H1 (cell line): ENCODE measurements at regions not wholly inside any gene's neighbourhood (a gene's known extent, or its start where the extent isn't known, plus 50 kb on each side); places are given as distances from the start of the nearest gene placed in this dataset.

Experiments
- CTCF ChIA-PET: fragments of 300-600 bp; sonication (Branson Sonifier 250); formaldehyde crosslinking; loops from one replicate; lab custom pipeline; 2021; ENCODE audit not compliant: partially characterized antibody; lab: Charles Lee
- POLR2A ChIA-PET: fragments of 300-600 bp; sonication (Branson Sonifier 250); formaldehyde crosslinking; loops from one replicate; lab custom pipeline; 2021; ENCODE audit warnings: inconsistent platforms; ENCODE audit not compliant: partially characterized antibody; lab: Charles Lee
- DNase-seq, 2 experiments: peaks; one replicate each; pipeline versions ENCODE4 v3.0.0 to v3.0.0-alpha.2; 2010 to 2022; ENCODE audit warnings: low spot score in 2 of 2, low read depth in 1 of 2, mixed read lengths in 1 of 2
- FAIRE-seq: peaks from 2 replicates; lab custom pipeline; 2011; peaks lifted over from hg19 to GRCh38; lab: Jason Lieb, UNC
- H2AFZ ChIP-seq: 2 replicates; pipeline ENCODE4 v1.8.1; 2012; ENCODE audit warnings: low read length, inconsistent platforms
- H2AK5ac ChIP-seq: 2 replicates; pipeline ENCODE4 v1.6.1; 2013; ENCODE audit warnings: low read depth, low read length
- H2BK120ac ChIP-seq: replicated peaks from 2 replicates; pipeline ENCODE3; 2013; ENCODE audit warnings: low read depth, low read length, inconsistent platforms
- H2BK12ac ChIP-seq: 2 replicates; pipeline ENCODE4 v1.6.1; 2013; ENCODE audit warnings: low read depth, low read length
- H2BK15ac ChIP-seq: 2 replicates; pipeline ENCODE4 v1.6.1; 2013; ENCODE audit warnings: low read length
- H2BK20ac ChIP-seq: 2 replicates; pipeline ENCODE4 v1.6.1; 2013; ENCODE audit warnings: low read length
- H2BK5ac ChIP-seq: 2 replicates; pipeline ENCODE4 v1.6.1; 2013; ENCODE audit warnings: low read depth, low read length
- H3K14ac ChIP-seq: 2 replicates; pipeline ENCODE4 v1.6.1; 2013; ENCODE audit warnings: inconsistent platforms; ENCODE audit not compliant: insufficient read length
- H3K18ac ChIP-seq: 2 replicates; pipeline ENCODE4 v1.6.1; 2013; ENCODE audit warnings: low read length; ENCODE audit errors: extremely low read depth
- H3K23ac ChIP-seq: 2 replicates; pipeline ENCODE4 v1.6.1; 2013; ENCODE audit warnings: inconsistent platforms; ENCODE audit not compliant: insufficient read length
- H3K23me2 ChIP-seq: 2 replicates; pipeline ENCODE4 v1.6.1; 2013; ENCODE audit warnings: low read depth, low read length
- H3K27ac ChIP-seq: 2 replicates; pipeline ENCODE4 v1.6.1; 2011; ENCODE audit warnings: low read depth, low read length, inconsistent platforms
- H3K27me3 ChIP-seq, 4 experiments: replicated peaks in 1 of 4; 1 replicate in 1 of 4; 2 replicates in 3 of 4; pipeline versions ENCODE4 v1.6.1 to v1.8.1; 2011 to 2013; ENCODE audit warnings: low read length in 3 of 4, mild to moderate bottlenecking in 3 of 4, inconsistent platforms in 2 of 4, mixed read lengths in 2 of 4, moderate library complexity in 1 of 4; ENCODE audit not compliant: control insufficient read depth in 3 of 4, insufficient read depth in 3 of 4; ENCODE audit errors: extremely low read depth in 1 of 4
- H3K36me3 ChIP-seq, 4 experiments: 2 replicates each; pipeline versions ENCODE4 v1.6.1 to v1.8.1; 2011 to 2013; ENCODE audit warnings: mild to moderate bottlenecking in 4 of 4, low read length in 3 of 4, moderate library complexity in 2 of 4, control low read depth in 1 of 4, inconsistent platforms in 1 of 4; ENCODE audit not compliant: insufficient read depth in 4 of 4, control insufficient read depth in 2 of 4
- H3K4ac ChIP-seq: replicated peaks from 2 replicates; pipeline ENCODE3; 2013; ENCODE audit warnings: low read length, low read depth, mixed read lengths, inconsistent platforms; ENCODE audit not compliant: insufficient read length
- H3K4me1 ChIP-seq, 4 experiments: replicated peaks in 1 of 4; 1 replicate in 1 of 4; 2 replicates in 3 of 4; pipeline versions ENCODE4 v1.6.1 to v1.8.1; 2011 to 2013; ENCODE audit warnings: low read length in 3 of 4, inconsistent platforms in 2 of 4, mixed read lengths in 1 of 4; ENCODE audit not compliant: insufficient read depth in 4 of 4, control insufficient read depth in 3 of 4
- H3K4me2 ChIP-seq, 2 experiments: 2 replicates each; pipeline versions ENCODE4 v1.6.1 to v1.8.1; 2011 to 2013; ENCODE audit warnings: low read depth in 2 of 2, low read length in 2 of 2, control low read depth in 1 of 2, inconsistent platforms in 1 of 2, mild to moderate bottlenecking in 1 of 2; ENCODE audit not compliant: insufficient read depth in 1 of 2
- H3K4me3 ChIP-seq, 4 experiments: fragments of 200-600, 300-600 bp in 1 of 4; sonication (generic), shearing (Covaris generic), sonication (Bioruptor Twin) in 1 of 4; 2 replicates each; pipeline versions ENCODE4 v1.5.1 to v1.8.1; 2011 to 2016; ENCODE audit warnings: low read length in 4 of 4, low read depth in 3 of 4, control low read depth in 2 of 4, inconsistent platforms in 2 of 4, mild to moderate bottlenecking in 2 of 4, mixed read lengths in 1 of 4, moderate library complexity in 1 of 4; ENCODE audit not compliant: insufficient read depth in 2 of 4; ENCODE audit errors: extremely low read depth in 1 of 4
- H3K56ac ChIP-seq: replicated peaks from 2 replicates; pipeline ENCODE3; 2013; ENCODE audit warnings: low read depth, mild to moderate bottlenecking, mixed read lengths, low read length, inconsistent platforms; ENCODE audit not compliant: insufficient read length
- H3K79me1 ChIP-seq: 2 replicates; pipeline ENCODE4 v1.6.1; 2013; ENCODE audit warnings: low read depth, low read length, control low read depth
- H3K79me2 ChIP-seq, 2 experiments: 2 replicates each; pipeline versions ENCODE4 v1.6.1 to v1.8.1; 2012 to 2013; ENCODE audit warnings: low read length in 2 of 2, mild to moderate bottlenecking in 2 of 2, inconsistent platforms in 1 of 2; ENCODE audit not compliant: insufficient read depth in 2 of 2, control insufficient read depth in 1 of 2
- H3K9ac ChIP-seq, 4 experiments: replicated peaks in 1 of 4; 1 replicate in 1 of 4; 2 replicates in 3 of 4; pipeline versions ENCODE4 v1.6.1 to v1.8.1; 2011 to 2013; ENCODE audit warnings: low read depth in 3 of 4, low read length in 3 of 4, control low read depth in 2 of 4, mild to moderate bottlenecking in 2 of 4, moderate library complexity in 2 of 4, inconsistent platforms in 1 of 4; ENCODE audit errors: extremely low read depth in 1 of 4
- H3K9me3 ChIP-seq, 2 experiments: 2 replicates each; pipeline versions ENCODE4 v1.6.1 to v1.8.1; 2012 to 2013; ENCODE audit warnings: mild to moderate bottlenecking in 2 of 2, moderate library complexity in 2 of 2, control low read depth in 1 of 2, inconsistent platforms in 1 of 2, low read depth in 1 of 2, low read length in 1 of 2, mixed read lengths in 1 of 2; ENCODE audit not compliant: insufficient read depth in 2 of 2
- H4K20me1 ChIP-seq, 2 experiments: replicated peaks in 1 of 2; 2 replicates each; pipeline versions ENCODE3 to v1.8.1; 2011 to 2013; ENCODE audit warnings: inconsistent platforms in 2 of 2, low read length in 2 of 2, mild to moderate bottlenecking in 1 of 2; ENCODE audit not compliant: insufficient read depth in 2 of 2, control insufficient read depth in 1 of 2
- H4K5ac ChIP-seq: 2 replicates; pipeline ENCODE4 v1.6.1; 2013; ENCODE audit warnings: low read length, low read depth, mixed read lengths, inconsistent platforms; ENCODE audit not compliant: insufficient read length
- H4K8ac ChIP-seq: 2 replicates; pipeline ENCODE4 v1.8.0; 2013; ENCODE audit warnings: mild to moderate bottlenecking, moderate library complexity, low read length, inconsistent platforms; ENCODE audit not compliant: insufficient read depth; ENCODE audit errors: extremely low read depth
- H4K91ac ChIP-seq: replicated peaks from 2 replicates; pipeline ENCODE3; 2013; ENCODE audit warnings: low read length, mixed read lengths, inconsistent platforms; ENCODE audit not compliant: insufficient read length
- ASH2L ChIP-seq: fragments of 200-600, 300-600 bp; sonication (generic); IDR thresholded peaks from one replicate; pipeline ENCODE4 v1.7.1; 2017; ENCODE audit warnings: low read length
- BCL11A ChIP-seq, 2 experiments: IDR thresholded peaks; one replicate each; pipeline ENCODE4 v1.6.1; 2011; ENCODE audit warnings: low read depth in 2 of 2, low read length in 2 of 2, mild to moderate bottlenecking in 2 of 2
- CBX5 ChIP-seq: fragments of 300-800, 300-1000 bp; sonication (generic); IDR thresholded peaks from 2 replicates; pipeline ENCODE4 v1.7.1; 2016; ENCODE audit warnings: antibody characterized with exemption, low read length, low read depth
- CBX8 ChIP-seq: fragments of 300-800, 300-1000 bp; sonication (generic); IDR thresholded peaks from 2 replicates; pipeline ENCODE4 v1.7.1; 2016; ENCODE audit warnings: low read depth, low read length, borderline replicate concordance
- KDM1A ChIP-seq: fragments of 200-600, 300-600 bp; sonication (generic); IDR thresholded peaks from 2 replicates; pipeline ENCODE4 v1.7.1; 2016; ENCODE audit warnings: mild to moderate bottlenecking, low read length, borderline replicate concordance
- KDM5A ChIP-seq: fragments of 200-600 bp; IDR thresholded peaks from 2 replicates; pipeline ENCODE4 v1.7.1; 2012; ENCODE audit warnings: mild to moderate bottlenecking, low read length, inconsistent platforms, mixed read lengths
- MAFK ChIP-seq: IDR thresholded peaks from 2 replicates; pipeline ENCODE4 v1.6.1; 2012; ENCODE audit warnings: low read depth, mild to moderate bottlenecking, improper control_type of control experiment, low read length
- NANOG ChIP-seq: IDR thresholded peaks from 2 replicates; pipeline ENCODE4 v1.6.1; 2011; ENCODE audit warnings: low read length, low read depth, mild to moderate bottlenecking, inconsistent platforms; ENCODE audit not compliant: insufficient read depth, poor library complexity, severe bottlenecking
- POU5F1 ChIP-seq: IDR thresholded peaks from 2 replicates; pipeline ENCODE4 v1.6.1; 2011; ENCODE audit warnings: low read depth, mild to moderate bottlenecking, low read length, moderate library complexity
- RBBP5 ChIP-seq: IDR thresholded peaks from 2 replicates; pipeline ENCODE4 v1.7.1; 2012; ENCODE audit warnings: low read depth, mild to moderate bottlenecking, inconsistent platforms, low read length, moderate library complexity, borderline replicate concordance
- RNF2 ChIP-seq: fragments of 200-900, 300-1000 bp; sonication (generic); IDR thresholded peaks from 2 replicates; pipeline ENCODE4 v1.7.1; 2016; ENCODE audit warnings: borderline replicate concordance, low read depth, mild to moderate bottlenecking, antibody characterized with exemption, low read length; ENCODE audit not compliant: poor library complexity, severe bottlenecking; ENCODE audit errors: missing control alignments
- RXRA ChIP-seq: IDR thresholded peaks from 2 replicates; pipeline ENCODE4 v1.6.1; 2011; ENCODE audit warnings: low read depth, mild to moderate bottlenecking, low read length, moderate library complexity; ENCODE audit not compliant: insufficient read depth
- SP4 ChIP-seq: IDR thresholded peaks from 2 replicates; pipeline ENCODE4 v1.6.1; 2012; ENCODE audit warnings: low read length, inconsistent platforms
- whole genome bisulfite sequencing, 2 experiments: shearing (Covaris generic) in 1 of 2; methylation state at CpG; one replicate each; pipeline versions ENCODE4 v1.1.6 to v1.1.7; 2013 to 2015; ENCODE audit warnings: low lambda C conversion rate in 2 of 2, mixed read lengths in 2 of 2, inconsistent platforms in 1 of 2, low coverage in 1 of 2, missing lambda C conversion rate in 1 of 2; ENCODE audit not compliant: insufficient replicate concordance in 2 of 2, insufficient coverage in 1 of 2, insufficient read length in 1 of 2; ENCODE audit errors: extremely low coverage in 1 of 2, missing lambda C conversion rate in 1 of 2; 5-methylcytosine and 5-hydroxymethylcytosine counted together
- TF ChIP-seq, protein P1 (sequence below): IDR thresholded peaks from 2 replicates; pipeline ENCODE4 v1.6.1; 2011; ENCODE audit warnings: low read depth, mild to moderate bottlenecking, low read length; ENCODE audit not compliant: insufficient read depth

DNA sequence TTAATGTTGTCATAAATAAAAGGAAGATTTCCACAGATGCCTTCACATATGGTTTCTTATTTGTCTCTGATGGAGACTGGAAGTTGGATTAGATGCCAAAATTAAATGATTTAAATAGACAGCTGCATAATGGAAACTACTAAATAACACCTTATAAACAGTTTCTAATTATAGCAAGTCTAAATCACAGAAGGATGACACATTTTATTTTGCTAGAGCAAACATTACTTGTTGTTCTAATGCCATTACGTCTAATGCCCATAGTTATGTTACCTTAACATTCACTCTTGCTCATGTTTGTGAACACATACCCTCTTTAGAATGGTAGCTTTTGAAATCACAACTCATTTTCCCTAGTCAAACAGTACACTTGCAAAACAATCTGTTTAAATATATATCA, 92.8 kb downstream of the ZIC4 start:
- Histone ChIP-seq H2AK5ac (no peak overlapping the region), H4K8ac (no peak overlapping the region), H3K4me3 (no peak overlapping the region), H3K27me3 (no peaks in the 10 kb centered on the region), H4K5ac (no peak overlapping the region), H4K91ac (no peak overlapping the region), H3K36me3 (no peaks in the 10 kb centered on the region), H3K4me2 (no peak overlapping the region), H2BK120ac (no peak overlapping the region), H3K9ac (no peak overlapping the region), H2AFZ (no peak overlapping the region), H3K27ac (no peak overlapping the region), H2BK12ac (no peak overlapping the region), H3K23me2 (no peaks in the 10 kb centered on the region), H3K14ac (no peak overlapping the region), H3K79me2 (no peaks in the 10 kb centered on the region), H3K4me1 (no peaks in the 10 kb centered on the region), H2BK5ac (no peak overlapping the region), H3K23ac (no peak overlapping the region), H4K20me1 (no peaks in the 10 kb centered on the region), H3K18ac (no peak overlapping the region), H2BK20ac (no peak overlapping the region), H3K9me3 (no peaks in the 10 kb centered on the region), H3K4ac (no peak overlapping the region), H3K79me1 (no peaks in the 10 kb centered on the region), H3K56ac (no peak overlapping the region), H2BK15ac (no peak overlapping the region)
- FAIRE-seq (no peak), DNase-seq (no peak)
- ChIA-PET CTCF (interaction anchor here (0.7 to 1.4 kb wide), 2 partner anchors 10 to 1151 kb away, joined by 3 to 4 read pairs; no protein-coding TSS in a partner anchor), POLR2A (no interaction called here)
- 83% methylated on average over 1 of the region's 1 CpG; no CpG with 5 or more reads in 1 of the 2 experiments for WGBS, 2 experiments
- TF ChIP-seq RNF2 (no peak), KDM5A (no peak), MAFK (no peak), SP4 (no peak), RBBP5 (no peak), RXRA (no peak), NANOG (no peak), BCL11A (IDR thresholded peaks at IDR 0.05; ENCODE audit: low read depth in 2 of 2, low read length in 2 of 2) (no peak), ASH2L (no peak), POU5F1 (no peak), CBX8 (no peak), KDM1A (no peak), CBX5 (no peak)
- TF ChIP-seq, protein P1, sequence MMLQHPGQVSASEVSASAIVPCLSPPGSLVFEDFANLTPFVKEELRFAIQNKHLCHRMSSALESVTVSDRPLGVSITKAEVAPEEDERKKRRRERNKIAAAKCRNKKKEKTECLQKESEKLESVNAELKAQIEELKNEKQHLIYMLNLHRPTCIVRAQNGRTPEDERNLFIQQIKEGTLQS, result no peak
